Mesendoderm (in vitro differentiated cells): ENCODE measurements at regions not wholly inside any gene's neighbourhood (a gene's known extent, or its start where the extent isn't known, plus 50 kb on each side); places are given as distances from the start of the nearest gene placed in this dataset.

ENCODE experiments used
- DNase-seq: peaks from one replicate; pipeline ENCODE4 v3.0.0; 2013
- H2AK5ac ChIP-seq: 2 replicates; pipeline ENCODE4 v1.6.1; 2013; ENCODE audit warnings: low read length, inconsistent platforms
- H2BK120ac ChIP-seq: 2 replicates; pipeline ENCODE4 v1.6.1; 2013; ENCODE audit warnings: low read depth, mild to moderate bottlenecking, low read length, moderate library complexity, mixed read lengths
- H2BK15ac ChIP-seq: replicated peaks from 2 replicates; pipeline ENCODE4 v1.6.1; 2013; ENCODE audit warnings: low read depth, mild to moderate bottlenecking, moderate library complexity
- H2BK5ac ChIP-seq: 2 replicates; pipeline ENCODE4 v1.6.1; 2013; ENCODE audit warnings: low read length, inconsistent platforms
- H3K18ac ChIP-seq: 2 replicates; pipeline ENCODE4 v1.6.1; 2013; ENCODE audit warnings: mild to moderate bottlenecking, low read length, mixed read lengths
- H3K23ac ChIP-seq: one replicate; pipeline ENCODE4 v1.6.1; 2013; ENCODE audit warnings: low read length
- H3K27ac ChIP-seq: 2 replicates; pipeline ENCODE4 v1.5.1; 2013; ENCODE audit warnings: low read depth, mild to moderate bottlenecking, inconsistent platforms, low read length, moderate library complexity
- H3K27me3 ChIP-seq: 2 replicates; pipeline ENCODE4 v1.6.1; 2013; ENCODE audit warnings: low read length, control low read depth, mild to moderate bottlenecking, inconsistent platforms; ENCODE audit not compliant: insufficient read depth, poor library complexity
- H3K36me3 ChIP-seq: 2 replicates; pipeline ENCODE4 v1.6.1; 2013; ENCODE audit warnings: low read length, inconsistent platforms; ENCODE audit not compliant: control insufficient read depth, insufficient read depth
- H3K4ac ChIP-seq: one replicate; pipeline ENCODE4 v1.6.1; 2013; ENCODE audit warnings: low read depth, mild to moderate bottlenecking, low read length, moderate library complexity
- H3K4me1 ChIP-seq: 2 replicates; pipeline ENCODE4 v1.6.1; 2013; ENCODE audit warnings: low read depth, low read length, inconsistent platforms; ENCODE audit not compliant: control insufficient read depth
- H3K4me2 ChIP-seq: 2 replicates; pipeline ENCODE4 v1.6.1; 2013; ENCODE audit warnings: low read length
- H3K4me3 ChIP-seq: 2 replicates; pipeline ENCODE4 v1.5.1; 2013; ENCODE audit warnings: mild to moderate bottlenecking, low read length
- H3K56ac ChIP-seq: one replicate; pipeline ENCODE4 v1.6.1; 2013; ENCODE audit warnings: low read length
- H3K79me1 ChIP-seq: 2 replicates; pipeline ENCODE4 v1.6.1; 2013; ENCODE audit warnings: low read length, inconsistent platforms
- H3K79me2 ChIP-seq: 2 replicates; pipeline ENCODE4 v1.6.1; 2013; ENCODE audit warnings: mild to moderate bottlenecking, low read length; ENCODE audit not compliant: control insufficient read depth, insufficient read depth
- H3K9ac ChIP-seq: 2 replicates; pipeline ENCODE4 v1.6.1; 2013; ENCODE audit warnings: low read length, inconsistent platforms
- H4K5ac ChIP-seq: one replicate; pipeline ENCODE4 v1.6.1; 2013; ENCODE audit warnings: low read length
- H4K8ac ChIP-seq: one replicate; pipeline ENCODE4 v1.6.1; 2013; ENCODE audit warnings: low read depth, mild to moderate bottlenecking, control low read depth, low read length, moderate library complexity
- WGBS: extraction: QIAGEN DNeasy Blood & Tissue Kit; methylation state at CpG from one replicate; pipeline ENCODE4 v1.1.7; 2013; ENCODE audit warnings: low lambda C conversion rate, missing lambda C conversion rate; ENCODE audit not compliant: insufficient coverage; ENCODE audit errors: extremely low coverage; 5-methylcytosine and 5-hydroxymethylcytosine counted together

DNA sequence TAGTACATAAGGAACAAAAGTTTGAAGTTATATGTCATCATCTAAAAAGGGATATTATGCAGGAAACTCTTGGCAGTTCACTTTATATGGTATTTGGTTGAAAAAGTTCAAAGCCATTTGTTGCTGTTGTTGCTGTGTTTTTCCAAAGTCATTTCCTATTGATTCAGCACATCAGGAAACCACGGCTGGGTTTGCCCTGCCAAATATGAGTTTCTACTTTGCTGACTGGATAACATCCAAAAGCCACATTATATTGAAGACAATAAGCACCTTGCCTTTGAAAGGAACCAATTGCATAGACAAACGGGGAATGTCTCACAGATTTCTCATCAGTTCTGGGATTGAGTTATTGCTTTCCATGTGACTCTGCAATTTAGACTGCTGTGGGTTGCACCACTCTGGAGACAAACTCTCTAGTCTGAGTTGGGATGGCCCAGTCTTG lies 206.1 kb downstream of the SLC39A8 start:
- Histone ChIP-seq H3K4me3 (no peak overlapping the region), H2BK15ac (no peak overlapping the region), H3K23ac (no peak overlapping the region), H3K9ac (no peak overlapping the region), H3K79me1 (no peaks in the 10 kb centered on the region), H3K27ac (no peak overlapping the region), H2AK5ac (no peak overlapping the region), H3K79me2 (no peaks in the 10 kb centered on the region), H3K18ac (no peak overlapping the region), H4K8ac (no peak overlapping the region), H3K27me3 (no peaks in the 10 kb centered on the region), H3K36me3 (no peaks in the 10 kb centered on the region), H3K4me2 (no peak overlapping the region), H4K5ac (no peak overlapping the region), H2BK120ac (no peak overlapping the region), H3K4me1 (no peaks in the 10 kb centered on the region), H2BK5ac (no peak overlapping the region), H3K4ac (no peak overlapping the region), H3K56ac (no peak overlapping the region)
- WGBS = no CpG with 5 or more reads among the region's 2 CpGs
- no peak for DNase-seq

DNA sequence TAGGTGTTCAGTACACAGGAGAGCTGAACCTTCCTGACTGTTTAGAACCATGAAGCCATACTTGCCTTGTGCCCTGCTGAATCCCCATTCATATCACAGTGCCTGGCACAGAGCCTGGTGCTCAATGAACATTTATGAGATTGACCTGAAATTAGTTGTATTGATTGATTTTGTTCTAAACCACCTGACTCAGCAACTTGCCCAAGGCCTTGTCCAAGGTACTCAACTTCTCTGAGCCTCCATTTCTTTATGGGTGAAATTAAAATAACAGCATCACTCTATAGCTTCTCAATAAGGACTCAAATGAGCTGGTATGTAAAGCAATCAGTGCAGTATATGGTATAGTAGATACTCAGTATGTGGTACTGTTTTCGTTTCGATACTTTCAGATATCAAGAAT lies 208.1 kb downstream of the SLC39A8 start:
- Histone ChIP-seq H2BK15ac (no peak overlapping the region), H3K23ac (no peak overlapping the region), H3K56ac (no peak overlapping the region), H3K79me2 (no peaks in the 10 kb centered on the region), H3K36me3 (no peaks in the 10 kb centered on the region), H3K4me1 (no peaks in the 10 kb centered on the region), H3K9ac (no peak overlapping the region), H3K79me1 (no peaks in the 10 kb centered on the region), H3K27me3 (no peaks in the 10 kb centered on the region), H2AK5ac (no peak overlapping the region), H2BK120ac (no peak overlapping the region), H4K5ac (no peak overlapping the region), H3K4ac (no peak overlapping the region), H3K4me3 (no peak overlapping the region), H3K18ac (no peak overlapping the region), H3K4me2 (no peak overlapping the region), H2BK5ac (no peak overlapping the region), H4K8ac (no peak overlapping the region), H3K27ac (no peak overlapping the region)
- no CpG with 5 or more reads among the region's 2 CpGs for WGBS
- no peak for DNase-seq

- Histone ChIP-seq H3K56ac (no peak overlapping the region), H3K36me3 (no peaks in the 10 kb centered on the region), H2BK5ac (no peak overlapping the region), H2AK5ac (no peak overlapping the region), H3K27me3 (no peaks in the 10 kb centered on the region), H3K23ac (no peak overlapping the region), H3K4ac (no peak overlapping the region), H3K79me1 (no peaks in the 10 kb centered on the region), H3K4me3 (no peak overlapping the region), H3K4me2 (no peak overlapping the region), H4K5ac (no peak overlapping the region), H2BK120ac (no peak overlapping the region), H3K4me1 (no peaks in the 10 kb centered on the region), H3K18ac (no peak overlapping the region), H3K27ac (no peak overlapping the region), H3K9ac (no peak overlapping the region), H4K8ac (no peak overlapping the region), H2BK15ac (no peak overlapping the region), H3K79me2 (no peaks in the 10 kb centered on the region)
- DNase-seq = no peak
- no CpG with 5 or more reads among the region's 1 CpG for WGBS
These were observed 215.5 kb downstream of the SLC39A8 start for GRCh38 chr4:102129810-102130209.
